HK-2 (cell line): ENCODE measurements at regions not wholly inside any gene's neighbourhood (a gene's known extent, or its start where the extent isn't known, plus 50 kb on each side); places are given as distances from the start of the nearest gene placed in this dataset.

Experiments
- DNase-seq: peaks from one replicate; pipeline ENCODE4 v3.0.0-alpha.2; 2018; ENCODE audit not compliant: unreplicated experiment

GRCh38 chr16:54475019-54475601, 188.5 kb upstream of the IRX3 start:
- DNase-seq, result no peak

GRCh38 chr16:54473226-54473993, 186.8 kb upstream of the IRX3 start:
- no peak for DNase-seq

GRCh38 chr16:54467398-54467797, 180.8 kb upstream of the IRX3 start:
- DNase-seq, result no peak

- DNase-seq, result no peak
Observed at GRCh38 chr16:54466233-54466632, 179.6 kb upstream of the IRX3 start.

- no peak for DNase-seq
Observed at GRCh38 chr16:54465063-54465462, 178.5 kb upstream of the IRX3 start.

DNA sequence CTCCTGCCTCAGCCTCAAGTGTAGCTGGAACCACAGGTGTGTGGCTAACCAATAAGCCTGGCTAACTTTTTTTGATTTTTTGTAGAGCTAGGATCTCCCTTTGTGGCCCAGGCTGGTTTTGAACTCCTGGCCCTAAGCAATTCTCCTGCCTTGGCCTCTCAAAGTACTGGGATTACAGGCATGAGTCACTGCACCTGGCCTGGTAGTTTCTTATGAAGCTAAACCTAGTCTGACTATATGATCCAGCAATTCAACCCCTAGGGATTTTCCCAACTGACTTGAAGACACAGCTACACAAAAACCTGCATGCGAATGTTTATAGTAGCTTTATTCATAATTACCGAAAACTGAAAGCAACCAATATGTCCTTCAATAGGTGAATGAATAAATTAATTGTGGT, 176.2 kb upstream of the IRX3 start:
- no peak for DNase-seq

DNA sequence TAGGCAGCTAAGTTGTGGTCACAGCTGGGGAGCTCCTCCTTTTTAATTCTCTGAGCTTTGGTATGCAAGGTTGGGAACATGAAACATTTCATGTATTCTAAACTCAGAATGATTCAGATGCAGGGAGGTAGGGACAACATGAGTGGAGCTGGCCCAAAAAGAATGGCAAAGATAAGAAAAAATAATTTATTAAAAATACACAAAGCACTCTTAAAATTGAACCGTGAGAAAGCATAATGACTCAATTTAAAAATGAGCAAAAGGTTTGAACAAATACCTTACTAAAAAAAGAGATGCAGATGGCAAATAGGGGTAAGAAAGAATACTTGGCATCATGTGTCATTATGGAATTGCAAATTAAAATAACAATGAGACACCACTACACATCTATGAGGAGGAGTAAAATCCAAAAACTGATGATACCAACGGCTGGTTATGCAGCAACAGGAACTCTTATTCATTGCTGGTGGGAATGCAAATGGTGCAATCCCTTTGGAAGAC, 175.6 kb upstream of the IRX3 start:
- DNase-seq, result no peak

DNA sequence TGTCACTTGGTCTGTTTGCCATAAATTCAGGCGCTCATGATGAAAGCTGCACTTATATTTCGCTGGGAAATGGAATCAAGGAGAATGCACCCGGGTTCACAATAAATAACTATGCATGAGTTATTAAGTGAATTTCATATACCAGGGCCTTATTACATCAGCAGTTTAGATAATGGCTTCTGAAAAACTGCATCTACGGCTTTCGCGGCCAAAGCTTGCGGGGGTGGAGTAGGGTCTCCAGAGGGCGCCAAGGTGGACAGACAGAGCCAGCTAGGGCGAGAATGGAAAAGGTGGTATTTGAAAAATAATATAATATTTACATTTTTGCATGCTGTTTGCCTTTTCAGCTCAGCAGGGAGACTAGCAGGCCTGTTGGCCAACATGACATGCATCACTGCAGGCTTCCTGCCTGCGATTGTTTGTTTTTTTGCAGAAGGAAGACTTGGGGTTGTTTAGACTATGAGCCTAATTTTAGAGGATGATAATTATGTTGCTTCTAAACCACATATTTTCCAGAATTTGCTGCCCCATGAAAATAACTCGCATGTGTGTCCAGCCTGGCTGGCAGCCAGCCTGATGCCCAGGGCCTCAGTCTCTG, 173.8 kb upstream of the IRX3 start:
- DNase-seq, result no peak

DNA sequence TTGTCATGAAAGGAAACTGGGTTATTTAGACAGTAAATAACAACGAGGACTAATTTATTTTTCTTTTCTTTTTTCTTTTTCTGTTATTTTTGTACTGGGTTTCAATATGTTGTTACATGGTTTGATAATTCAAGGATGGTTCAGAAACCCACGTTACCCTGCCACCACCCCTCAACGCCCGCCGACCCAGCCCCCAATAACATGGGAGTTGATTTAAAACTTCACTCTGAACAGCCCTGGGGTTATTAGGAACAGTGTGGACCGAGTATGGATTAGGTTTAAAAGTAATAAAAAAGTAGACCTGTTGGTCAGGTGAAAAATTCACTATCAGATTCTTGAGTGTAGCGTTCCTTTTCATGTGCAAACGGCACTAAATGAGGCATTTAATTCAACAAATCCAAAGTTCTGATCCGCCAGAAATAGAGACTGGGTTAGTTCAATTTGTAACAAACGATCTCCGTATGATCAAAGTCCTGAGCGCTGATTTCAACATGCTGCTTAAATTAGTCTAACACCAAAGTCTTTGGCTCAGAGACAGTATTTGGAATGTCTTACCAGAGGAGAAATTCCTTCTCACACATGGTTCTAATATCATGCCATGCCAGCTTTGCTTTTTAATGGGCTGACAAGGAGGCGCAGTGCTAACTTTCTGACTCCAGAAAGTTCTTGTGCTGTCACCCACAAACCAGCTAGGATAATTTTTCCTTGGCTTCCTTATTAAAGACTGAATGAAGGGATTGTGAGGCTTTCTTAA, 173.1 kb upstream of the IRX3 start:
- no peak for DNase-seq

- DNase-seq, result no peak
Observed at GRCh38 chr16:54458923-54459322, 172.3 kb upstream of the IRX3 start.

GRCh38 chr16:54456291-54456690, 169.7 kb upstream of the IRX3 start:
- no peak for DNase-seq

GRCh38 chr16:54455030-54455725, 168.6 kb upstream of the IRX3 start:
- no peak for DNase-seq

- no peak for DNase-seq
Observed at GRCh38 chr16:54454616-54455015, 168.0 kb upstream of the IRX3 start.

- no peak for DNase-seq
Observed at GRCh38 chr16:54453871-54454270, 167.3 kb upstream of the IRX3 start.

DNA sequence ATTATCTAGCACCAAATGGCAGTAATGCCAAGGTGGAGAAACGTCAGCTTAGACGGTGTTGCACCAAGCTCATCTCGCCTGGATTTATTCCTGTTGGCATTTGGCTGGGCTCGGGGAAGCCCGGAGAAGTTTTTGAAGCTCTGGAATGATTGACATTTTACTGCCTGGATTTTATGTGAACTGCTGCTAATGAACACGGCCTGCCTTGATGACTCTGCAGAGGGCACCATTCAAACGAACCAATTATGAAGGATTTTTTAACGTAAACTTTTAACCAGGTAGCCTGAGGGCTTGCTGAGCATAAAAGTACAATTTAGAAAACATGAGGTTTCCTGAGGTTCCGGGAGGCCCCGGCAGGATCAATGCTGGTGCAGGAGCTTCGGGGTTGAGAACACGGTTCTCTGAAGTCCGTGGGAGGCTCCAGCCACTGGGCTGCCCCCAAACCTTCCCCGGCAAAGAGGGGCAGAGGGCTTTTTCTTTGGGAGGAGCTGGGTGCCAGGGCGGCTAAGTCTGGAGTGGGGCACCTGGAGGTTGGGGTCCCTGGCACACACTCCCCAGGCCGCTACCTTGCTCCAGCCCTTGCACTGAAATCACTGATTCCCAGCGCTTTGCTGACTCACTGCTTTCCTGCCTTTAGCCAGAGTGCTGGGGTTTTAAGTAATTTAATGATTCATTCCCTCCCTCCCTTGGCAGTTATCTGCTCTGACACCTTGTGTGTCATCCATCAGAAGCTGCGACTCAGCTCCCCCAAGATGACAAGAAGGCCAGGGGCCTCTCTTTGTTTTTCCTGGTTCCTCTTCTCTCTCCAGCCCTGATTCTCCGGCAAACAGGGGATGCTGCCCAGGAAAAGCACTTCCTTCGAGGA, 161.2 kb upstream of the IRX3 start:
- peak; percentile 58 for DNase-seq

DNA sequence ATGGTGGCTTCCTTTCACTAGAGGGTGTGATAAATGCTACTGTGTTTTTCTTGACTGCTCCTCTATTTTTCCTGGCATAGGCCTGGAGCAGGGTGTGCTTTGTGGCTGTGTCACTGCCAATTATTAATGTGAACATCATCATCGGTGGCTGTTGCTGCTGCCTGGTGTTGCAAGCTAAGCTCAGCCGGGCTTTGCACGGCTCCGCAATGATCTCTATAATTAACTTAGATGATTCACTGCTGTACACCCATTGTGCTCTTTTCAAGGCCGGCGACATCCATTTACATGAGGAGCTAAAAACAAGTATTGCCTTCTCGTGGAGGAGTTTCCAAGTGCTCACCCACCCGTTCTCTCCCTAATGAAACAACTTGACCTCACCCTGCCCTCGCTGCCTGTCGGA, 160.1 kb upstream of the IRX3 start:
- DNase-seq, result peak; percentile 60

DNA sequence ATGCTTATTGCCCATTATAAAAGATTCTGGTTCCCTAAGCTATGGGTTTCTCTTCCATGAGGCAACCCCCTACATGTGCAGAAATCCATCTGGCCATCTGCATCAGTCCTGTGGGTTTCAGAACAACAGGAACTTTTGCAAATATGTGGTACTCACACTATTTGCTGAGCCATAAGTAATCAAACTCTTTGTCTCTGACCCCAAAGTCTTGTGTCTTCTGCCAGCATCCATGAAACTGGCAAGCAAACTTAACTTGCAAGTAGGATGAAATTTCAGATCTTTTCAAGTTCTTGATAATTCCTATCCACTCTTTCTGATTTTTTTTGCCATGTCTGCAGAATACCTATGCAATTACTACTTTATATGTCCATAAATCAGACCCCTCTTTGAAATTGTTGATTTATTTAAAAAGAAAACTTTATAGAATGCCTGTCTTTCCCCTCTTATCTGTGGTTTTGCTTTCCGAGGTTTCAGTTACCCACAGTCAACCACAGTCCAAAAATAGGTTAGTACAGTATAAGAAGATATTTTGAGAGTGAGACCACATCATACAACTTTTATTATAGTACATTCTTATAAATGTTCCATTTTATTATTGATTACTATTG, 158.4 kb upstream of the IRX3 start:
- no peak for DNase-seq

GRCh38 chr16:54443839-54444238, 157.3 kb upstream of the IRX3 start:
- DNase-seq, result no peak

DNA sequence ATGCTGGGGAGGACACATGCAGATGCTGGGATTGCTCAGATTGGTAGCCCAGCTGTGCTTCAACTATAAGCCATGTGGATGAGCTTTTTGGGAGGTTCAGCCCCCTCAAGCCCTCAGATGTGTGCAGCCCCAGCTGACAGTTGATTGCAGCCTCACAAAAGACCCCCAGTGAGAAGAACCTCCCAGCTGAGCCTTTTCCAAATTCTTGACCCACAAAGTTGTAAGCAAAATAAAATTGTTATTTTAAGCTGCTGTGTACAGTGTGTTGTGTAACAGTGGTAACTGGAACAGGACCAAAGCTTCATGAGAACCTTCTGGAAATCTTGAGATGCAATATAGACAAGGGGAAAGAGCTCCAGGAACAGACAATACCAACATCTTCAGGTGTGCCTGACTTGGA, 156.8 kb upstream of the IRX3 start:
- DNase-seq, result no peak

- DNase-seq, result no peak
Observed at GRCh38 chr16:54442864-54443263, 156.3 kb upstream of the IRX3 start.
